Ascending aorta (tissue), 2 donors: ENCODE measurements at regions not wholly inside any gene's neighbourhood (a gene's known extent, or its start where the extent isn't known, plus 50 kb on each side); places are given as distances from the start of the nearest gene placed in this dataset.

ENCODE experiments used
- DNase-seq, 2 donors: peaks; one replicate each; pipeline ENCODE4 v3.0.0-alpha.2; 2019; ENCODE audit warnings: low spot score in 2 of 2
- H3K27ac ChIP-seq, 2 donors: fragments of 200-600 bp; sonication (generic); one replicate each; pipeline ENCODE4 v1.5.1; 2016 to 2017; ENCODE audit warnings: mild to moderate bottlenecking in 1 of 2
- H3K27me3 ChIP-seq: fragments of 200-600 bp; sonication (generic); one replicate; pipeline ENCODE4 v1.5.1; 2017
- H3K36me3 ChIP-seq, 2 donors: fragments of 200-600 bp; sonication (generic); one replicate each; pipeline ENCODE4 v1.5.1; 2016
- H3K4me1 ChIP-seq, 2 donors: fragments of 200-600 bp; sonication (generic); one replicate each; pipeline ENCODE4 v1.5.1; 2016 to 2017; ENCODE audit warnings: mild to moderate bottlenecking in 1 of 2
- H3K4me3 ChIP-seq, 2 donors: fragments of 200-600 bp; sonication (generic); one replicate each; pipeline ENCODE4 v1.5.1; 2016 to 2017; ENCODE audit warnings: mild to moderate bottlenecking in 1 of 2
- H3K9me3 ChIP-seq, 2 donors: fragments of 200-600 bp; sonication (generic); one replicate each; pipeline ENCODE4 v1.5.1; 2016
- intact Hi-C: fragments of 100-400 bp; cut with DNase I; formaldehyde crosslinking; loops from one replicate; pipeline ENCODE4 v1.15.1; 2023
- TF ChIP-seq, protein P1 (sequence below), 3 experiments: fragments of 200-600 bp in 2 of 3; fragments of 450-650 bp in 1 of 3; sonication (generic) in 2 of 3; IDR thresholded peaks; one replicate each; pipeline ENCODE4 v1.5.1; 2016 to 2019; ENCODE audit warnings: antibody characterized with exemption in 3 of 3, mild to moderate bottlenecking in 1 of 3, moderate library complexity in 1 of 3

DNA sequence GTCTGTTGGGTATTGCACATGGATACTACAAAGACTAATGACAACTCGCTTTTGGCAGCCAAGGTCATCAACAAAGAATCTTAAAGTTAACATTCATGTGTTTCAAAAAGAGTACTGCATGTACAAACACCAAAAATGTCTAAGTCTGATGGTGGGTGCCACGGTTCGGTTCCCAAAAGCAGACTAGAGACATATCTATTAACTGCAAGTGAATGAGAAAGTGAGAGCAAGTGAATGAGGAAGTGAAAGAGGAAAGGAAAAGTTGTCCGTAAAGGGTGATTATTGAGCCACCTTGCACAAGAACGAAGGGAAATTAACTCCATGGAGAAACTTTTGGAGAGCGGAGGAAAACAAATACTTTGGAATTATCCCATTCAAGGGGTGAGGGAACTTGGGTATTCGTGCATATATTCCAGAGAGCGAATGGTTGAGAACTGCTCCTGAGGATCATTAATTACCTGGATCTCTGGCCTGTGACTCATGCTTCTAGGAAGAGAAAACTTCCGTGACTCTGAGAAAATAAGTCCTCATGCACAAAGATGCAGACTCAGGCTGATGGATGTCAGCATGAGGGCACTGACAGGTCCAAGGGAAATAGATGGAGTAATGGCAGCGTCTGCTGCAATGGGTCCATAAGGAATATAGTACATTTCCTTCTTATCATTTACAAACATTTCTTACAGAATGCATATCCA, 336.5 kb upstream of the TGFBR2 start:
- Histone ChIP-seq H3K27ac (no peak overlapping the region), H3K36me3 (no peaks in the 10 kb centered on the region), H3K4me3 (no peak overlapping the region), H3K4me1 (peaks cover 0 to 6% of the 10 kb centered on the region in 2 donors), H3K9me3 (no peaks in the 10 kb centered on the region), H3K27me3 (no peaks in the 10 kb centered on the region)
- TF ChIP-seq, protein P1, sequence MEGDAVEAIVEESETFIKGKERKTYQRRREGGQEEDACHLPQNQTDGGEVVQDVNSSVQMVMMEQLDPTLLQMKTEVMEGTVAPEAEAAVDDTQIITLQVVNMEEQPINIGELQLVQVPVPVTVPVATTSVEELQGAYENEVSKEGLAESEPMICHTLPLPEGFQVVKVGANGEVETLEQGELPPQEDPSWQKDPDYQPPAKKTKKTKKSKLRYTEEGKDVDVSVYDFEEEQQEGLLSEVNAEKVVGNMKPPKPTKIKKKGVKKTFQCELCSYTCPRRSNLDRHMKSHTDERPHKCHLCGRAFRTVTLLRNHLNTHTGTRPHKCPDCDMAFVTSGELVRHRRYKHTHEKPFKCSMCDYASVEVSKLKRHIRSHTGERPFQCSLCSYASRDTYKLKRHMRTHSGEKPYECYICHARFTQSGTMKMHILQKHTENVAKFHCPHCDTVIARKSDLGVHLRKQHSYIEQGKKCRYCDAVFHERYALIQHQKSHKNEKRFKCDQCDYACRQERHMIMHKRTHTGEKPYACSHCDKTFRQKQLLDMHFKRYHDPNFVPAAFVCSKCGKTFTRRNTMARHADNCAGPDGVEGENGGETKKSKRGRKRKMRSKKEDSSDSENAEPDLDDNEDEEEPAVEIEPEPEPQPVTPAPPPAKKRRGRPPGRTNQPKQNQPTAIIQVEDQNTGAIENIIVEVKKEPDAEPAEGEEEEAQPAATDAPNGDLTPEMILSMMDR (IDR thresholded peaks at IDR 0.05) = no peak
- intact Hi-C loops = no loop called here
- DNase-seq = no peak

DNA sequence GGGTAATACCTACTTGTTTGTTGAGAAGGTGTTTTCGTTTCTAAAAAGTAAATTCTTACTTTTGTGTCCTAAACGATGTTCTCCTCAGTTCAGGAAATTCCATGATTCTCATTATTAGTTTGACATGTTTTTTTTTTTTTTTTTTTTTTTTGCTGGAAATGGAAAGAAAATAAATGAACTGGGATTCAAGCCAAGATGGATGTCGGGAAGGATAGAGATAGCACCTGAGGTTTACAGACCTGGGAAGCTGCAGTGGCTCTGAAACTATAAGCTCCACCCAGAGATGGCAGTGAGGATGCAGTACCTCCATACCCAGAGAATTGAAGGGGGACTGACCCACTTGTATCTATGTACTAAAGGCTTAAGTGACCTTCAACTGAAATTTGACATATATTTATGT, 334.6 kb upstream of the TGFBR2 start:
- no peaks in the 10 kb centered on the region for H3K36me3 ChIP-seq
- no peak overlapping the region for H3K27ac ChIP-seq
- peaks cover 0 to 6% of the 10 kb centered on the region in 2 donors for H3K4me1 ChIP-seq
- no peak overlapping the region for H3K4me3 ChIP-seq
- intact Hi-C loops = no loop called here
- H3K27me3 ChIP-seq = no peaks in the 10 kb centered on the region
- H3K9me3 ChIP-seq = no peaks in the 10 kb centered on the region
- DNase-seq = no peak
- TF ChIP-seq, protein P1 (IDR thresholded peaks at IDR 0.05) = no peak

DNA sequence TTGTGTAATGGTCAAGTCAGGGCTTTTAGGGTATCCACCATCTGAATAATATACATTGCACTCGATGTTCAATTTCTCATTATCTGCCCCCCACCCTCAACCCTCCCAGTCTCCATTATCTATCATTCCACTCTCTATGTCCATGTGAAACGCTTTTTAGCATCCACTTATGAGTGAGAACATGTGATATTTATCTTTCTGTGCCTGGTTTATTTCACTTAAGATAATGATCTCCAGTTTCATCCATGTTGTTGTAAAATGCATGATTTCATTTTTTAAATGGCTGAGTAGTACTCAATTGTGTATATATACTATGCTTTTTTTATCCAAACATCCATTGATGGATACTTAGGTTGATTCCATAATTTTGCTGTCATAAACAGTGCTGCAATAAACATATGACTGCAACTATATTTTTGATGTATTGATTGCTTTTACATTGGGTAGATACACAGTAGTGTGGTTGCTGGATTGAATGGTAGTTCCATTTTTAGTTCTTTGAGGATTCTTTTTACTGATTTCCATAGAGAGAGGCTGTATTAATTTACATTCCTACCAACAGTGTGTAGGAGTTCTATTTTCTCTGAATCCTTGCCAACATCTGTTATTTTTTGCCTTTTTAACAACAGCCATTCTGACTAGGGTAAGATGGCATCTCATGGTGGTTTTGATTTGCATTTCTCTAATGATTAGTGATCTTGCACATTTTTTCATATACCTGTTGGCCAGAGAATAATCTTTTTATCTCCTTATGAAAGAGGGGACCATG, 332.9 kb upstream of the TGFBR2 start:
- Histone ChIP-seq H3K36me3 (no peaks in the 10 kb centered on the region), H3K4me1 (peaks cover 0 to 6% of the 10 kb centered on the region in 2 donors), H3K4me3 (no peak overlapping the region), H3K27me3 (no peaks in the 10 kb centered on the region), H3K9me3 (no peaks in the 10 kb centered on the region), H3K27ac (no peak overlapping the region)
- intact Hi-C loops = no loop called here
- TF ChIP-seq, protein P1 (IDR thresholded peaks at IDR 0.05) = no peak
- DNase-seq = no peak

DNA sequence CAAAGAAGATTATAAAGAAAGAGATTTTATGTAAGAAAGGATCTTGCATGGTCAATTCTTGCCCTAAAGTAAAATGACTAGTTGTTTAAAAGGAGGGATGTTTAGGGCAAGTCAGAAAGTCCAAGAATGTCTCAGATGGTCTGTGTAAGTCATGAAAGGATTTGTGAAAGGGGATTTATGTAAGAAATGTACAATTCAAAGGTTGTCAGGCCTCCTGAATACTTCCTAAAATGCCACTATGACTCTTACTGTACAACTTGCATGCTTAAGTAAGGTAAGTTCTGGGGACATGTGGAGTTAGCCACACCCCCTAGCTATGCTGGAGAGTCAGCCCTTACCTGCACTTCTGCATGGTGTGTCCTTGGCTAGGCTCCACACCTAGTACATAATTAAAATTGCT, 328.9 kb upstream of the TGFBR2 start:
- no peaks in the 10 kb centered on the region for H3K27me3 ChIP-seq
- DNase-seq = no peak
- H3K27ac ChIP-seq = no peak overlapping the region
- H3K9me3 ChIP-seq = no peaks in the 10 kb centered on the region
- TF ChIP-seq, protein P1 (IDR thresholded peaks at IDR 0.05) = no peak
- intact Hi-C loops = no loop called here
- H3K36me3 ChIP-seq = no peaks in the 10 kb centered on the region
- peaks cover 0 to 5% of the 10 kb centered on the region in 2 donors for H3K4me1 ChIP-seq
- H3K4me3 ChIP-seq = no peak overlapping the region

DNA sequence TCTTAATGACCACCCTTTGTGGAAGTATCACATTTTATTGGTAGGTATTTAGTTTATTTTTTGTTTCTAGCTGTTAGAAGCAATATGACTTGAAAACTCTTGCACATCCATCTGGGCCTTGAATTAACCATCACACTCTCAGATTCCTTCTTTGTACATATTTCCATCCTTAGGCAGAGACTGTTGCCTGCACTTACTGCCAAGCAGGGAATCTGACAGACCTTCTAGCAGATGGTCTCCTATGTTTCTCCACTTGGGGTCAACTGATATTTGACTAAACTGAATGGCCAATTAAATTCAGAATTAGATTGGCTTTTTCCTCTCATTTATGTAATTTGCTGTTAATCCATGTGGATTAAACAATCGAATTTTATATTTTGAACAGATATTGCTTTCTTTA, 324.9 kb upstream of the TGFBR2 start:
- Histone ChIP-seq H3K27ac (no peak overlapping the region), H3K9me3 (no peaks in the 10 kb centered on the region), H3K4me1 (peaks cover 1 to 21% of the 10 kb centered on the region in 2 donors), H3K27me3 (no peaks in the 10 kb centered on the region), H3K36me3 (no peaks in the 10 kb centered on the region), H3K4me3 (no peak overlapping the region)
- intact Hi-C loops = no loop called here
- TF ChIP-seq, protein P1 (IDR thresholded peaks at IDR 0.05) = no peak
- DNase-seq = no peak
